ENCODE measurements at regions not wholly inside any gene's neighbourhood (a gene's known extent, or its start where the extent isn't known, plus 50 kb on each side); places are given as distances from the start of the nearest gene placed in this dataset.
"Not testable (repeated sequence)": the region's sequence is repeated elsewhere in the genome, so short reads cannot be mapped to it uniquely, and the experiment has no call there.

- no peak for DNase-seq
These were observed 77.1 kb upstream of the RPL38 start for GRCh38 chr17:74126179-74126900.

GRCh38 chr17:74126959-74127358 is 76.5 kb upstream of the RPL38 start:
- no peak for DNase-seq

GRCh38 chr17:74128456-74129211 is 74.8 kb upstream of the RPL38 start:
- DNase-seq, result no peak

GRCh38 chr17:74129800-74130199 is 73.7 kb upstream of the RPL38 start:
- not testable (repeated sequence) for DNase-seq

- DNase-seq, result no peak
These were observed 73.2 kb upstream of the RPL38 start for GRCh38 chr17:74130276-74130675.

- DNase-seq, result no peak
These were observed 72.6 kb upstream of the RPL38 start for GRCh38 chr17:74130841-74131240.

GRCh38 chr17:74132354-74132753 is 71.1 kb upstream of the RPL38 start:
- no peak for DNase-seq

- DNase-seq, result no peak
These were observed 69.7 kb upstream of the RPL38 start for GRCh38 chr17:74133740-74134139.

- not testable (repeated sequence) for DNase-seq
These were observed 69.2 kb upstream of the RPL38 start for GRCh38 chr17:74134234-74134633.

GRCh38 chr17:74134991-74135390 is 68.5 kb upstream of the RPL38 start:
- no peak for DNase-seq

- DNase-seq, result no peak
These were observed 67.9 kb upstream of the RPL38 start for GRCh38 chr17:74135391-74136167.

- no peak for DNase-seq
These were observed 66.1 kb upstream of the RPL38 start for GRCh38 chr17:74137416-74137815.

- DNase-seq, result no peak
These were observed 64.4 kb upstream of the RPL38 start for GRCh38 chr17:74139120-74139519.

- DNase-seq, result no peak
These were observed 63.2 kb upstream of the RPL38 start for GRCh38 chr17:74140282-74140681.

- no peak for DNase-seq
These were observed 61.9 kb upstream of the RPL38 start for GRCh38 chr17:74141612-74142011.

GRCh38 chr17:74143318-74143717 is 60.2 kb upstream of the RPL38 start:
- DNase-seq, result not testable (repeated sequence)

- no peak for DNase-seq
These were observed 57.7 kb upstream of the RPL38 start for GRCh38 chr17:74145756-74146155.

- DNase-seq, result no peak
These were observed 57.3 kb upstream of the RPL38 start for GRCh38 chr17:74146196-74146595.

GRCh38 chr17:74147056-74147835 is 56.2 kb upstream of the RPL38 start:
- no peak for DNase-seq

GRCh38 chr17:74147966-74148365 is 55.5 kb upstream of the RPL38 start:
- no peak for DNase-seq

- DNase-seq, result no peak
These were observed 55.0 kb upstream of the RPL38 start for GRCh38 chr17:74148446-74148845.

GRCh38 chr17:74148901-74149596 is 54.4 kb upstream of the RPL38 start:
- no peak for DNase-seq

Measured in NCI-H1092 (cell line).